Erythroblast (primary cell): ENCODE measurements at regions not wholly inside any gene's neighbourhood (a gene's known extent, or its start where the extent isn't known, plus 50 kb on each side); places are given as distances from the start of the nearest gene placed in this dataset.
"Not testable (repeated sequence)": the region's sequence is repeated elsewhere in the genome, so short reads cannot be mapped to it uniquely, and the experiment has no call there.

Experiments used
- GATA1 ChIP-seq: IDR thresholded peaks from 2 replicates; pipeline ENCODE4 v1.6.1; 2011; ENCODE audit warnings: low read depth, mild to moderate bottlenecking, control low read depth, low read length, moderate library complexity
- POLR2A ChIP-seq: IDR thresholded peaks from 2 replicates; pipeline ENCODE4 v1.6.1; 2011; ENCODE audit warnings: mild to moderate bottlenecking, low read length

DNA sequence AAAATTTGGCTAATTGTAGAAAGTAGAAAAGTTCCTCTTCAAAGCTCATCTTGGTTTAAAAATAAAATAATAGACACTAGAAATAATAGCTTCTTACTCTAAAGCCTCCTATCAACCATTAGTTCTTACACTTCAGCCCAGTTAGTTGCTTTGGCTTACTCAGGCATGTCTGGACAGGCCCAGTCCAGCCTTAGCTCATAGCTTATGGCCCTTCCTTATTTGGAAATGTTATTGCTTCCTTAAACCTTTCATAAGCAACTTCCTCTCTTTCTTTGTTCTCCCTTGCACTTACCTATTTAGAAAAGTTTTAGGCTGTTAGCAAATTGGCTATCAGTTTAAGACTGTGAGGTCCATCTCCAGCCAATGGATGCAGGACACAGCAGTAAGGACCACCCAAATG lies 754.1 kb upstream of the NUDT12 start:
- not testable (repeated sequence) for TF ChIP-seq POLR2A, GATA1
